ENCODE measurements at regions not wholly inside any gene's neighbourhood (a gene's known extent, or its start where the extent isn't known, plus 50 kb on each side); places are given as distances from the start of the nearest gene placed in this dataset.
A peak's percentile ranks its signal among the peaks of the same experiment; 100 is the strongest.

DNA sequence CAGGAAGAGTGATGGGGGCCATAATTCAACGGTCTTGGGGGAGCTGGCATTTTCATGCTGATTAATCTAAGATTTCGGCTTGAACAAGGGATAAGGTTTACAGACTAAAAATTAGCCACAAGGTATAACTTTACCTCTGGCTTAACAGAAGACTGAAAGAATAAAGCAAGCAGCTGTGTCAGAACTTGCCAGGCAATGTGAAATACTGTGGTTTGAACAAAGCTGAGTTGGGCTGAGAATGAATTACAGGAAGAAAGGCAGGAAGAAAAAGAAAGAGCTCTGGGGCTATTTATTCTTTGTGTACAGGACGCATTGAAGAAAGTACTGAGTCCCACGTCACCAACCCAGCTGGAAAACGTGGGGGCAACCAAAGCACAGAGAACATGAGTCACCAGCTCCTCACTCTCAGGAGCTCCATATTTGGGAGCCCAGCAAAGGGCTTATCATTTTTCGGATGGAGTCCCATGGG is 121.5 kb upstream of the NEDD9 start:
- Histone ChIP-seq H2AFZ (no peak overlapping the region), H3K27ac (peak overlapping the region; percentile 57), H3K4me1 (no peaks in the 10 kb centered on the region), H3K27me3 (ENCODE audit: control insufficient read depth, insufficient read depth, low read length) (no peaks in the 10 kb centered on the region), H3K4me2 (ENCODE audit: low read length) (no peak overlapping the region), H3K36me3 (ENCODE audit: control insufficient read depth, insufficient read depth, low read length) (no peaks in the 10 kb centered on the region), H3K79me2 (no peaks in the 10 kb centered on the region), H3K9ac (no peak overlapping the region), H3K9me3 (ENCODE audit: control insufficient read depth, low read length) (no peaks in the 10 kb centered on the region), H3K4me3 (ENCODE audit: low read depth, low read length) (no peak overlapping the region)
- TF ChIP-seq, protein P1, sequence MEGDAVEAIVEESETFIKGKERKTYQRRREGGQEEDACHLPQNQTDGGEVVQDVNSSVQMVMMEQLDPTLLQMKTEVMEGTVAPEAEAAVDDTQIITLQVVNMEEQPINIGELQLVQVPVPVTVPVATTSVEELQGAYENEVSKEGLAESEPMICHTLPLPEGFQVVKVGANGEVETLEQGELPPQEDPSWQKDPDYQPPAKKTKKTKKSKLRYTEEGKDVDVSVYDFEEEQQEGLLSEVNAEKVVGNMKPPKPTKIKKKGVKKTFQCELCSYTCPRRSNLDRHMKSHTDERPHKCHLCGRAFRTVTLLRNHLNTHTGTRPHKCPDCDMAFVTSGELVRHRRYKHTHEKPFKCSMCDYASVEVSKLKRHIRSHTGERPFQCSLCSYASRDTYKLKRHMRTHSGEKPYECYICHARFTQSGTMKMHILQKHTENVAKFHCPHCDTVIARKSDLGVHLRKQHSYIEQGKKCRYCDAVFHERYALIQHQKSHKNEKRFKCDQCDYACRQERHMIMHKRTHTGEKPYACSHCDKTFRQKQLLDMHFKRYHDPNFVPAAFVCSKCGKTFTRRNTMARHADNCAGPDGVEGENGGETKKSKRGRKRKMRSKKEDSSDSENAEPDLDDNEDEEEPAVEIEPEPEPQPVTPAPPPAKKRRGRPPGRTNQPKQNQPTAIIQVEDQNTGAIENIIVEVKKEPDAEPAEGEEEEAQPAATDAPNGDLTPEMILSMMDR (IDR thresholded peaks at IDR 0.05), result no peak

DNA sequence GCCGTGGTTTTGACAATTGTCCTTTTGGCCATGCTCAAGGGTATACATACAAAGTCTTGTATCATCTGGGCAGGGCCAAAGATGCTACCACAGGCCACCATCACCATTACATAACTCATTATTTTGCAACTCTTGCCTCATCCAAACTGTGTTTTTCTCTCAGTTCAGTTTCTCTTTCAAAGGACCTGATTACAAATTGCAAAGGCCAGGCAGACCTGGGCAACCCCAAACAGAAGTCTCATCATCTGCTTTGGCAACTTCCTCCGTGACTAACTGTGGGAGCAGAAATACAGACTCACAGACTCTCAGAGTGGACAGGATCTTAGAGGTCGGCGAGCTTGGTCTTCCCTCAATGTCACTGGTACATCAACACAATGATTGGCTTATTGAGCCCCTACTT is 117.8 kb upstream of the NEDD9 start:
- H3K27ac ChIP-seq, result no peak overlapping the region
- no peak overlapping the region for H3K4me2 ChIP-seq (ENCODE audit: low read length)
- H3K36me3 ChIP-seq (ENCODE audit: control insufficient read depth, insufficient read depth, low read length), result no peaks in the 10 kb centered on the region
- no peaks in the 10 kb centered on the region for H3K79me2 ChIP-seq
- no peak overlapping the region for H3K4me3 ChIP-seq (ENCODE audit: low read depth, low read length)
- no peak overlapping the region for H2AFZ ChIP-seq
- H3K9ac ChIP-seq, result no peak overlapping the region
- no peaks in the 10 kb centered on the region for H3K27me3 ChIP-seq (ENCODE audit: control insufficient read depth, insufficient read depth, low read length)
- no peaks in the 10 kb centered on the region for H3K4me1 ChIP-seq
- H3K9me3 ChIP-seq (ENCODE audit: control insufficient read depth, low read length), result no peaks in the 10 kb centered on the region
- TF ChIP-seq, protein P1 (IDR thresholded peaks at IDR 0.05), result no peak

DNA sequence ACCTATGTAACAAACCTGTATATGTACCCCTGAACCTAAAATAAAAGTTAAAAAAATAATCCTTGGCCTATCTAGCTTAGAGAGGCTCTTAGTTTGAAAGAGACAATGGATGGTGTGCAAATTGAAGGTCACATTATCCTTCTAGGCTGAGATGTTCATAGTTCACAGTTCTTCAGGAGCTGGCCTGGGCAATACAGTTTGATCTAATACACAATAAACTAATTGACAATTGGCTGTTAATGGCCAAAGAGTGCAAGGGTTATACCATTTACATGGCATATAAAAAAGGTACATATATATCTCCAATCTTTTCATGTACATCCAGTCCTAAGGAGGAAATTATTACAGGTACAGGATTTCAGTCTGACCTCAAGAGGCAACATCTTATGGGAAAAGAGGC is 117.4 kb upstream of the NEDD9 start:
- no peak overlapping the region for H3K4me3 ChIP-seq (ENCODE audit: low read depth, low read length)
- no peaks in the 10 kb centered on the region for H3K27me3 ChIP-seq (ENCODE audit: control insufficient read depth, insufficient read depth, low read length)
- H3K9ac ChIP-seq, result no peak overlapping the region
- H3K27ac ChIP-seq, result no peak overlapping the region
- H3K79me2 ChIP-seq, result no peaks in the 10 kb centered on the region
- no peak overlapping the region for H2AFZ ChIP-seq
- no peaks in the 10 kb centered on the region for H3K4me1 ChIP-seq
- TF ChIP-seq, protein P1 (IDR thresholded peaks at IDR 0.05), result no peak
- H3K36me3 ChIP-seq (ENCODE audit: control insufficient read depth, insufficient read depth, low read length), result no peaks in the 10 kb centered on the region
- H3K9me3 ChIP-seq (ENCODE audit: control insufficient read depth, low read length), result no peaks in the 10 kb centered on the region
- H3K4me2 ChIP-seq (ENCODE audit: low read length), result no peak overlapping the region

DNA sequence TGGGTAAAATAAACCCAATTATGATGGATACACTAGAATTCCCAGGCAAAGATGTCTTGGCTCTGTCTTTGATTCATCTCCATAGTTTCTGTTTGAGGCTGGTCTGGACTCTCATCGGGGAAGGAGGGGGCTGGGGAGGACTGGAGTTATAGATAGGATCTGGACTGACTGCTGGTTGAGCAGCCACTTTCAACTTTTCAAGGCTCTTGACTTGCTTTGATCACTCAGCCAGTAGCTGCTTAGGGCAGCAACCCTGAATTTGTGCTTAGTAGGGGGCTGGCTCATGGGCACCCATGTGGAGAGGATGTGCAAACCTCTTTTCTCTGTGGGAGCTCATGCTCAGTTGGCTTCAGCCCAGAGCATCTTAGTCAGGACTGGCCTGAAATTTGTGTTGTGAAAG is 114.0 kb upstream of the NEDD9 start:
- Histone ChIP-seq H3K36me3 (ENCODE audit: control insufficient read depth, insufficient read depth, low read length) (no peaks in the 10 kb centered on the region), H3K27ac (no peak overlapping the region), H3K9ac (no peak overlapping the region), H3K4me2 (ENCODE audit: low read length) (no peak overlapping the region), H3K9me3 (ENCODE audit: control insufficient read depth, low read length) (no peaks in the 10 kb centered on the region), H2AFZ (no peak overlapping the region), H3K4me3 (ENCODE audit: low read depth, low read length) (no peak overlapping the region), H3K4me1 (peaks cover 5% of the 10 kb centered on the region), H3K79me2 (no peaks in the 10 kb centered on the region), H3K27me3 (ENCODE audit: control insufficient read depth, insufficient read depth, low read length) (no peaks in the 10 kb centered on the region)
- TF ChIP-seq, protein P1 (IDR thresholded peaks at IDR 0.05), result no peak

DNA sequence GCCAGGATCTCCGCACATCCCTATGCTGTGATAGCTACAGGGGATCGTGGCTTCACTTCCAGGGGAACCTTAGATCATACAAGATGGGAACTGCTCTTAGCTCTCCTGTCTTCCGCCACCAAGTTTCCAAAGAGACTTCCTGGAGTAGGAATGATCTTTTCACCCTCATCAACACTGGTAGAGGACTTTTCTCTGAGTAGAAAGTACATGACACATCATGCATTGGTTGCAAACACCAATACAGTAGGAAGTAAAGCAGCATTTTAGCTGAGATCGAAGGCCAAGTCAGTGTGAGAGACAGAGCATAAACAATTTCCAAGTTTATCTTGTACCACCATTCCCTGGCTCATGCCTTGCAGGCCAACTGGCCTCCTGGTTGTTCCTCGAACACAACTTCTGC is 113.1 kb upstream of the NEDD9 start:
- Histone ChIP-seq H3K9ac (no peak overlapping the region), H2AFZ (no peak overlapping the region), H3K4me3 (ENCODE audit: low read depth, low read length) (no peak overlapping the region), H3K4me2 (ENCODE audit: low read length) (no peak overlapping the region), H3K36me3 (ENCODE audit: control insufficient read depth, insufficient read depth, low read length) (no peaks in the 10 kb centered on the region), H3K79me2 (no peaks in the 10 kb centered on the region), H3K27me3 (ENCODE audit: control insufficient read depth, insufficient read depth, low read length) (no peaks in the 10 kb centered on the region), H3K27ac (no peak overlapping the region), H3K4me1 (peaks cover 5% of the 10 kb centered on the region), H3K9me3 (ENCODE audit: control insufficient read depth, low read length) (no peaks in the 10 kb centered on the region)
- TF ChIP-seq, protein P1 (IDR thresholded peaks at IDR 0.05), result no peak
